ENCODE measurements at regions not wholly inside any gene's neighbourhood (a gene's known extent, or its start where the extent isn't known, plus 50 kb on each side); places are given as distances from the start of the nearest gene placed in this dataset.

DNA sequence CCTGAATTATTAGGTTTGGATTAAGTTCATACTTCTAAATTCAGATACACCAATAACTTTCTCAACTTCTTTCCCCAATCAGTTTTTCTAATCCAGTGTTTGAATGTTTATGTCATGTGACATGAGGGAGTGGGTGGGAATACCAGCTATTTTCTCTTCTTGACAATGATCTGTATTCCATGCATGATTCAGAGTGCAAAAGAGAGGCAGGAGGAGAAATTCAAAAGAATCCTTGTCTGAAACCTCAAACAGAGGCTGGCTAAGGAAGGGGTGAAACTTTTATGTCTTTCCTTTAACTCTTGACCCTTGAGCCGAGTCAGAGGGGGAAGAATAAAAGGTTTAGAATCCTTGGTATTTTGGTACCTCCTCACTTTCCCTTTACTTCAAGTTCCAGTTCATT lies 544.7 kb downstream of the SPRY1 start:
- H3K4me3 Mint-ChIP-seq = no peak overlapping the region
- H3K36me3 Mint-ChIP-seq = no peaks in the 10 kb centered on the region
- no peaks in the 10 kb centered on the region for H3K9me3 Mint-ChIP-seq
- DNase-seq (no peak), ATAC-seq (replicated peaks) (no peak)
- H3K27me3 Mint-ChIP-seq = no peaks in the 10 kb centered on the region
- no peaks in the 10 kb centered on the region for H3K4me1 Mint-ChIP-seq
- no peak overlapping the region for H3K27ac Mint-ChIP-seq

DNA sequence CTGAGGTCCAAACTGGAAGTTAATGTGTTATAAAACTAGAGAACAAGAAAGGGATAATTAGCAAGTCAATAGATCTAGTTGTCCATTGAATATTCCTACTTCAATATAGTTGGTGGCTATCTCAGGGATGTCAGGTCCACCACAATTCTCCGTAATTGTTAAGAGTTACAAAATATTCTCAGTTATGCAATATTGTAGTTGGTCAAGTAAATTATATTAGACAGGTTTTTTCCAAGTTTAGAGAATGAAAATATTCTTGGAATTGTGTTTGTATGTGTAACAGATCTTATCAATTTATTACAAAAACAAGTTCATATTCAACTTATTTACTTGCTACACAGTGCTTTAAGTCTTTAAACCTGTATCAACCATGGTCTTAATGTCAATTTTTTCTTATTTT lies 547.4 kb downstream of the SPRY1 start:
- H3K27ac Mint-ChIP-seq = no peak overlapping the region
- H3K4me1 Mint-ChIP-seq = no peaks in the 10 kb centered on the region
- no peaks in the 10 kb centered on the region for H3K9me3 Mint-ChIP-seq
- H3K4me3 Mint-ChIP-seq = no peak overlapping the region
- ATAC-seq (replicated peaks) (no peak), DNase-seq (no peak)
- H3K27me3 Mint-ChIP-seq = no peaks in the 10 kb centered on the region
- H3K36me3 Mint-ChIP-seq = no peaks in the 10 kb centered on the region

- ATAC-seq (replicated peaks) (no peak), DNase-seq (no peak)
- Mint-ChIP-seq H3K9me3 (no peaks in the 10 kb centered on the region), H3K36me3 (no peaks in the 10 kb centered on the region), H3K4me3 (no peak overlapping the region), H3K27ac (no peak overlapping the region), H3K4me1 (no peaks in the 10 kb centered on the region), H3K27me3 (no peaks in the 10 kb centered on the region)
Observed at GRCh38 chr4:123945301-123945700, 548.7 kb downstream of the SPRY1 start.

DNA sequence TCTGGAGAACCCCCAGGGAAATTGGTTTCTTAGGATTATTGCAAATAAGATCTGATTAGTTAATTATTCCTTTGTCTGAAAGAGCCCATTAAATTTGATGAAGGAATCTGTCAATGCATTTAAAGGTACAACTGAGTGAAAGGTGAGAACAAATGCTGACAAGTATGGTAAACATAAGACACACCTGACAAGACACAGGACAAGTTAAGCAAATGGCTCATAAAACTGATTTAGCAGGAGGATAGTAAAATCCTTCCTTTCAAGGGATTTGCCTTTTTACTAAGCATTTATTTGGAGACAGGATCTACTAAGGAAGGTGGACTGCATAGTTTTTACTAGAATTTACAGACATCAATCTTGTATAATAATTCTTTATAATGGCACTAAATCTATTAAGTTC lies 553.9 kb downstream of the SPRY1 start:
- H3K4me3 Mint-ChIP-seq = no peak overlapping the region
- no peak for ATAC-seq (replicated peaks)
- H3K27me3 Mint-ChIP-seq = no peaks in the 10 kb centered on the region
- H3K9me3 Mint-ChIP-seq = no peaks in the 10 kb centered on the region
- no peaks in the 10 kb centered on the region for H3K4me1 Mint-ChIP-seq
- no peak for DNase-seq
- H3K27ac Mint-ChIP-seq = no peak overlapping the region
- no peaks in the 10 kb centered on the region for H3K36me3 Mint-ChIP-seq

- Mint-ChIP-seq H3K9me3 (no peaks in the 10 kb centered on the region), H3K4me1 (no peaks in the 10 kb centered on the region), H3K27ac (no peak overlapping the region), H3K36me3 (no peaks in the 10 kb centered on the region), H3K4me3 (no peak overlapping the region), H3K27me3 (no peaks in the 10 kb centered on the region)
- no peak for ATAC-seq (replicated peaks)
- no peak for DNase-seq
Observed at GRCh38 chr4:123952530-123953274, 556.1 kb downstream of the SPRY1 start.

DNA sequence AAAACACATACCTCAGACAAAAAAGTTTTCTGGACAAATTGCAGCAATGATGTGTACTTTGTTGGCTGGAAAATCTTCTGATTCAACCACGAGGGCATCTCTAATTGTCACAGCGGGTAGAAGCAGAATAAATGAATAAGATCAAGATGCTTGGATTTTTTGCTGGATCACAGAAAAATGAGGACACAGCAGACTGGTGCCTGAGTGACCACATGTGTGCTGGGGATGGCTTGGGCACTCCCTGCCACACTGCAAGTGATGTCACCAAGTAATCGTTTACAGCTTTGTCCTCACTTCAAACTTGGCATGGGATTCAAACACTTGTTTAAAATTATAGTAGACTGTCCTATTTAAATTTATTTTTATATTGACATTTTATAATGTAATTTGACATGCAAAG lies 557.0 kb downstream of the SPRY1 start:
- Mint-ChIP-seq H3K27ac (no peak overlapping the region), H3K27me3 (no peaks in the 10 kb centered on the region), H3K4me3 (no peak overlapping the region), H3K4me1 (no peaks in the 10 kb centered on the region), H3K9me3 (no peaks in the 10 kb centered on the region), H3K36me3 (no peaks in the 10 kb centered on the region)
- no peak for ATAC-seq (replicated peaks)
- DNase-seq = no peak

- H3K27me3 Mint-ChIP-seq = no peaks in the 10 kb centered on the region
- no peak overlapping the region for H3K4me3 Mint-ChIP-seq
- H3K9me3 Mint-ChIP-seq = no peaks in the 10 kb centered on the region
- H3K4me1 Mint-ChIP-seq = no peaks in the 10 kb centered on the region
- no peak for DNase-seq
- H3K27ac Mint-ChIP-seq = no peak overlapping the region
- ATAC-seq (replicated peaks) = no peak
- no peaks in the 10 kb centered on the region for H3K36me3 Mint-ChIP-seq
Observed at GRCh38 chr4:123954220-123954619, 557.6 kb downstream of the SPRY1 start.

- H3K27me3 Mint-ChIP-seq = no peaks in the 10 kb centered on the region
- H3K4me3 Mint-ChIP-seq = no peak overlapping the region
- DNase-seq (no peak), ATAC-seq (replicated peaks) (no peak)
- no peak overlapping the region for H3K27ac Mint-ChIP-seq
- no peaks in the 10 kb centered on the region for H3K4me1 Mint-ChIP-seq
- H3K9me3 Mint-ChIP-seq = no peaks in the 10 kb centered on the region
- no peaks in the 10 kb centered on the region for H3K36me3 Mint-ChIP-seq
Observed at GRCh38 chr4:123955167-123955800, 558.7 kb downstream of the SPRY1 start.

GRCh38 chr4:123956204-123956603 lies 559.6 kb downstream of the SPRY1 start:
- no peak overlapping the region for H3K27ac Mint-ChIP-seq
- ATAC-seq (replicated peaks) = no peak

GRCh38 chr4:123966990-123967769 lies 570.6 kb downstream of the SPRY1 start:
- no peaks in the 10 kb centered on the region for H3K9me3 Mint-ChIP-seq
- ATAC-seq (replicated peaks) = no peak
- DNase-seq = no peak
- H3K36me3 Mint-ChIP-seq = no peaks in the 10 kb centered on the region
- H3K4me3 Mint-ChIP-seq = no peak overlapping the region
- H3K27me3 Mint-ChIP-seq = no peaks in the 10 kb centered on the region
- no peaks in the 10 kb centered on the region for H3K4me1 Mint-ChIP-seq
- no peak overlapping the region for H3K27ac Mint-ChIP-seq

More at GRCh38 chr4:123956204-123956603, 559.6 kb downstream of the SPRY1 start:
- H3K36me3 Mint-ChIP-seq = no peaks in the 10 kb centered on the region
- no peak overlapping the region for H3K4me3 Mint-ChIP-seq
- DNase-seq = no peak
- H3K4me1 Mint-ChIP-seq = no peaks in the 10 kb centered on the region
- no peaks in the 10 kb centered on the region for H3K27me3 Mint-ChIP-seq
- no peaks in the 10 kb centered on the region for H3K9me3 Mint-ChIP-seq

DNA sequence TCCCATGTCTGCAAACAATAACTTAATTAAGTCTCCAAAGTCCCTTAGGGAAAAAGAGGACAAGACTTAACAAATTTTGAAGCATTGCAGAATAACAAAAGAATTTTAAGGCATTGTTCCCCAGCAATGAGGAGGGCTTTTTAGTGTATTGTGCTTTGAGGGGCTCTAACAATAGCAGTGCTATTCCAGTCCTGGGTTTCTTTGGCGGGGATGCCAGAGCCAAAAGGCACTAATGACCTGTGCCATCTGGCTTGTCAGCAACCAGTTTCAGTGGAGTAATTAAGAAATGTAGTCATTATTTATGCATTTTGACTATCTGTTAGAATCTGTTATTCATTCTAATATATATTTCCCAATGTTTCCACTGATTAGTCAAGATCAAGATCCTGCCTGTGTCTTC lies 575.4 kb downstream of the SPRY1 start:
- Mint-ChIP-seq H3K9me3 (peaks cover 0 to 2% of the 10 kb centered on the region in 2 donors), H3K27ac (no peak overlapping the region), H3K27me3 (no peaks in the 10 kb centered on the region)

DNA sequence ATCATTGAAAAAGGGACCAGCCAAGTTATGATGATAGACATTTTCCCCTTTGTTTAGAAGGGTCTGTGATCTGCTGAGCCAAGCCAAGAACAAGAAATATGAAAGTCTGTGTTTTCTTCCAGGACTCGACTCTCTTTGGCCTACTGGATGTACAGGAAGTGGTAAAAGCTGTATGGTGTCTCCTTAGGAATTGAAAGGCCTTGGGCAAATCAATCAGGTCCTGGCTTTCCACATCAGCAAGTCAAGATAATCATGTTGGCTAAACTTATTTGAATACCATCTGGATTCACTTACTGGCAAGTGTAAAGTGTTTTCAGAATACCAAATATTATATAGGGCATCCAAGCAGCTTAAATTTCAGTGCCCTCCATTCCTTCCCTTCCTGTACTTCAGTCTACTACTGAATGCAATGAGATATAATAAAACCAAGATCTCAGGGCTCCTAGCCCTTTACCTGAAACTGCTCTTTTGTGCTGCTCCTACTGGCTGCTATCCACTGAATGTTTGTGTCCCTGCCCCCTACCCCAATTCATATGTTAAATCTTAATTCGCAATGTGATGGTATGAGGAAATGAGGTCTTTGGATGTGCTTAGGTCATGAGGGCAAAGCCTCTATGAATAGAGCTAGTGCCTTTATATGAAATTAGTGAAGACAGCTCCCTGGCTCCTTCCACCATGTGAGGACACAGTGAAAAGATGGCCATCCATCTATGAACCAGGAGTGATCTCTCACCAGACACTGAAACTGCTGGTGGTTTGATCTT lies 578.0 kb downstream of the SPRY1 start:
- no peak for ATAC-seq (replicated peaks)
- DNase-seq = no peak
- no peak overlapping the region for H3K27ac Mint-ChIP-seq

More for the DNA sequence above, 575.4 kb downstream of the SPRY1 start:
- DNase-seq (no peak), ATAC-seq (replicated peaks) (no peak)
- Mint-ChIP-seq H3K36me3 (no peaks in the 10 kb centered on the region), H3K4me3 (no peak overlapping the region), H3K4me1 (peaks cover 4 to 8% of the 10 kb centered on the region in 2 donors)

DNA sequence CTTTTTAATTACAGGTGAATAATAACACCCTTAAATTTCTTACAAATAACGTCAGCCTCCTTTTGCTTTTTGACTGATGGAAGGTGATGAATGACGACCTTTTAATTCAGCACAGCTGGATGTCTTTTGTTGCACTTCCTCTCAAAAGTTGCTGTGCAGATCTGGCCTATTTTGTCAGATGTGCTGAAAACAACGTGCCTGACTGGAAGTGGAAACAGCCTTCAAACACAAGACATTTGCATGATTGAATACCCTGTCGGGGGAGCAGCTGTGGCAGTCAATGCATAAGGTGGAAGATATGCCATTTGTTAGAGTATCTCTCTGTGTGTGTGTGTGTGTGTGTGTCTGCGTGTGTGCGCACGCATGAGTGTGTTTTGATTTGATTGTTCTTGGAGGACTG lies 579.7 kb downstream of the SPRY1 start:
- peaks cover 0 to 2% of the 10 kb centered on the region in 2 donors for H3K9me3 Mint-ChIP-seq

More for the DNA sequence above, 578.0 kb downstream of the SPRY1 start:
- Mint-ChIP-seq H3K36me3 (peaks cover 0 to 1% of the 10 kb centered on the region in 2 donors), H3K4me3 (no peak overlapping the region), H3K4me1 (peaks cover 4 to 8% of the 10 kb centered on the region in 2 donors), H3K27me3 (no peaks in the 10 kb centered on the region), H3K9me3 (peaks cover 0 to 2% of the 10 kb centered on the region in 2 donors)

DNA sequence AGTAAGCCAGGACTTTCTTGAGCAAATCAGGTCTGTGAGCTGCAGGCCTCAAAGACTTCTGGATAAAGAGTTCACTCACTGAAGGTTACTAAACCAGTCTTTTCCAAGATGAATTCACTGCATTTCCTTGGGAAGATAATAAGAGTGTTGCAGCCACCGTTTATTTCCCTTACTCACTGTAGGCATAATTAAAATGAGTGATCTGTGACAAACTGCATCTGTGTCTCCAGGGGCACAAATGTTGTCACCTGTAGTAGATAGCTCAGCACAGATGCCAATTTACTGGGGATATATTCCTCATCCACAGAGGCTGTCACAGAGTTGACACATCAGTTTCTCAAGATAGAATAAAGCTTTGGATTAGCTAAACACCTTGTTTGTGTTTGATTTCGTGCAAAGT lies 580.2 kb downstream of the SPRY1 start:
- Mint-ChIP-seq H3K9me3 (peaks cover 0 to 2% of the 10 kb centered on the region in 2 donors), H3K27me3 (no peaks in the 10 kb centered on the region), H3K27ac (no peak overlapping the region), H3K4me3 (no peak overlapping the region), H3K36me3 (peaks cover 0 to 1% of the 10 kb centered on the region in 2 donors), H3K4me1 (peaks cover 4 to 8% of the 10 kb centered on the region in 2 donors)
- no peak for ATAC-seq (replicated peaks)
- no peak for DNase-seq

More for the DNA sequence above, 579.7 kb downstream of the SPRY1 start:
- Mint-ChIP-seq H3K4me3 (no peak overlapping the region), H3K36me3 (peaks cover 0 to 1% of the 10 kb centered on the region in 2 donors), H3K27me3 (no peaks in the 10 kb centered on the region), H3K27ac (no peak overlapping the region), H3K4me1 (peaks cover 4 to 8% of the 10 kb centered on the region in 2 donors)
- DNase-seq (no peak), ATAC-seq (replicated peaks) (peak; percentile 55 to 85)
